OCI-LY1 (cell line): ENCODE measurements at regions not wholly inside any gene's neighbourhood (a gene's known extent, or its start where the extent isn't known, plus 50 kb on each side); places are given as distances from the start of the nearest gene placed in this dataset.

Experiments used
- EZH2 ChIP-seq: fragments of 200-600 bp; sonication (generic), shearing (Covaris generic); IDR thresholded peaks from 2 replicates; pipeline ENCODE4 v1.8.0; 2017; ENCODE audit warnings: borderline replicate concordance, mixed run types, mild to moderate bottlenecking, antibody characterized with exemption, low read length, moderate library complexity, mixed read lengths
- TF ChIP-seq, protein P1 (sequence below): fragments of 200-600 bp; sonication (generic), shearing (Covaris generic); IDR thresholded peaks from 2 replicates; pipeline ENCODE4 v1.5.1; 2017; ENCODE audit warnings: mild to moderate bottlenecking, antibody characterized with exemption, low read length, moderate library complexity, mixed read lengths

DNA sequence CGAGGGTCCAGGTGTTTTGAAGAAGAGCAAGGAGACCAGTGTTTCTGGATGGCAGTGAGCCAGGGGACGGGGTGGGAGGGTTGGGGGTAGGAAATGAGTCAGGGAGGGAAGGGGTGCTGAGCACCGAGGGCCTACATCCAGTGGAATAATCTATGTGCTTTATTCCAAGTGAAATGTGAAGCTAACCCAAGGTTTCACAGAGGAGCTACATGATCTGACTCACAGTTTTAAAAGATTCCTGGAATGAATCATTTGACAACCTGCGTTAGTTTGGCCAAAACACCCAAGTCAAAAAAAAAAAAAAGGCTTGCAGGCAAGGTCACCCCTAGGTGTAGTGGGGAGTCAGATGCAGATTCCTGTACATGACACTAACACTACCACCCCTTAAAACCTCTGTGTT, 419.7 kb upstream of the MEX3C start:
- TF ChIP-seq, protein P1, sequence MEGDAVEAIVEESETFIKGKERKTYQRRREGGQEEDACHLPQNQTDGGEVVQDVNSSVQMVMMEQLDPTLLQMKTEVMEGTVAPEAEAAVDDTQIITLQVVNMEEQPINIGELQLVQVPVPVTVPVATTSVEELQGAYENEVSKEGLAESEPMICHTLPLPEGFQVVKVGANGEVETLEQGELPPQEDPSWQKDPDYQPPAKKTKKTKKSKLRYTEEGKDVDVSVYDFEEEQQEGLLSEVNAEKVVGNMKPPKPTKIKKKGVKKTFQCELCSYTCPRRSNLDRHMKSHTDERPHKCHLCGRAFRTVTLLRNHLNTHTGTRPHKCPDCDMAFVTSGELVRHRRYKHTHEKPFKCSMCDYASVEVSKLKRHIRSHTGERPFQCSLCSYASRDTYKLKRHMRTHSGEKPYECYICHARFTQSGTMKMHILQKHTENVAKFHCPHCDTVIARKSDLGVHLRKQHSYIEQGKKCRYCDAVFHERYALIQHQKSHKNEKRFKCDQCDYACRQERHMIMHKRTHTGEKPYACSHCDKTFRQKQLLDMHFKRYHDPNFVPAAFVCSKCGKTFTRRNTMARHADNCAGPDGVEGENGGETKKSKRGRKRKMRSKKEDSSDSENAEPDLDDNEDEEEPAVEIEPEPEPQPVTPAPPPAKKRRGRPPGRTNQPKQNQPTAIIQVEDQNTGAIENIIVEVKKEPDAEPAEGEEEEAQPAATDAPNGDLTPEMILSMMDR = no peak
- no peak for TF ChIP-seq EZH2
